PC-3 (cell line): ENCODE measurements at regions not wholly inside any gene's neighbourhood (a gene's known extent, or its start where the extent isn't known, plus 50 kb on each side); places are given as distances from the start of the nearest gene placed in this dataset.

Experiments used
- ATAC-seq: fragments of 200-7000 bp; cut with Tn5 transposase; 2 replicates; pipeline ENCODE4 v1.9.1; 2020; ENCODE audit warnings: mild to moderate bottlenecking, moderate library complexity
- BruUV-seq: library from RNA; stranded (reverse); fragments of 400-500 nt; replicated peaks from 2 replicates; lab custom pipeline; 2021; lab: Mats Ljungman, UMichigan
- CTCF ChIA-PET: fragments of 300-600 bp; sonication (Branson Sonifier 250); formaldehyde crosslinking; loops from one replicate; lab custom pipeline; 2022; ENCODE audit warnings: antibody characterized with exemption; lab: Charles Lee
- POLR2A ChIA-PET: fragments of 300-600 bp; sonication (Branson Sonifier 250); formaldehyde crosslinking; loops from one replicate; lab custom pipeline; 2022; ENCODE audit warnings: antibody characterized with exemption; ENCODE audit not compliant: unreplicated experiment; lab: Charles Lee
- DNase-seq: peaks from one replicate; pipeline ENCODE4 v3.0.0-alpha.2; 2015
- H2AFZ ChIP-seq: fragments of 300-600 bp; sonication (generic); 2 replicates; pipeline ENCODE4 v1.6.0; 2016; ENCODE audit warnings: antibody characterized with exemption, low read length
- H3F3A ChIP-seq: fragments of 300-600 bp; sonication (generic); one replicate; pipeline ENCODE4 v1.6.0; 2017; ENCODE audit warnings: antibody characterized with exemption, low read length, control low read depth, mild to moderate bottlenecking; ENCODE audit not compliant: unreplicated experiment
- H3K27ac ChIP-seq: fragments of 300-600 bp; sonication (generic); 2 replicates; pipeline ENCODE4 v1.5.1; 2016; ENCODE audit warnings: mild to moderate bottlenecking, low read length
- H3K27me3 ChIP-seq: fragments of 300-600 bp; sonication (generic); 2 replicates; pipeline ENCODE4 v1.6.1; 2016; ENCODE audit warnings: low read length, mixed read lengths
- H3K36me3 ChIP-seq: fragments of 300-600 bp; sonication (generic); 2 replicates; pipeline ENCODE4 v1.6.1; 2016; ENCODE audit warnings: low read depth, mixed run types, low read length, mixed read lengths
- H3K4me1 ChIP-seq: fragments of 300-600 bp; sonication (generic); 2 replicates; pipeline ENCODE4 v1.5.1; 2016; ENCODE audit warnings: low read length; ENCODE audit not compliant: insufficient read depth
- H3K4me2 ChIP-seq: fragments of 300-600 bp; sonication (generic); 2 replicates; pipeline ENCODE4 v1.6.0; 2016; ENCODE audit warnings: low read length
- H3K4me3 ChIP-seq: fragments of 300-600 bp; sonication (generic); 2 replicates; pipeline ENCODE4 v1.5.1; 2016; ENCODE audit warnings: mild to moderate bottlenecking, low read length, mixed read lengths
- H3K79me2 ChIP-seq: fragments of 300-600 bp; sonication (generic); 2 replicates; pipeline ENCODE4 v1.6.1; 2017; ENCODE audit warnings: low read length, mixed read lengths
- H3K9ac ChIP-seq: fragments of 300-600 bp; sonication (generic); 2 replicates; pipeline ENCODE4 v1.6.0; 2016; ENCODE audit warnings: mild to moderate bottlenecking, low read length
- H3K9me2 ChIP-seq: fragments of 300-600 bp; sonication (generic); replicated peaks from 2 replicates; pipeline ENCODE4 v1.6.1; 2016; ENCODE audit warnings: mixed run types, low read length, mixed read lengths
- H3K9me3 ChIP-seq: fragments of 300-600 bp; sonication (generic); 2 replicates; pipeline ENCODE4 v1.6.1; 2016; ENCODE audit warnings: low read length, mixed read lengths
- H4K20me1 ChIP-seq: fragments of 300-600 bp; sonication (generic); 2 replicates; pipeline ENCODE4 v1.6.1; 2016; ENCODE audit warnings: low read length, mixed read lengths
- CTCF ChIP-seq: fragments of 300-600 bp; sonication (generic); conservative IDR thresholded peaks from 2 replicates; pipeline ENCODE4 v1.5.1; 2017; ENCODE audit warnings: antibody characterized with exemption, low read depth, mild to moderate bottlenecking, low read length
- EZH2 ChIP-seq: fragments of 300-600 bp; sonication (generic); IDR thresholded peaks from one replicate; pipeline ENCODE4 v1.6.1; 2017; ENCODE audit warnings: antibody characterized with exemption, mild to moderate bottlenecking, low read length; ENCODE audit not compliant: unreplicated experiment
- EZH2phosphoT487 ChIP-seq: fragments of 300-600 bp; sonication (generic); IDR thresholded peaks from 2 replicates; pipeline ENCODE4 v1.6.1; 2018; ENCODE audit warnings: mild to moderate bottlenecking, antibody characterized with exemption, low read length, borderline replicate concordance
- intact Hi-C: fragments of 100-400 bp; cut with micrococcal nuclease; formaldehyde crosslinking; loops from 2 replicates; pipeline ENCODE4 v1.9.0; 2023

- no peaks in the 10 kb centered on the region for H3K9me2 ChIP-seq
- no peak overlapping the region for H3K4me2 ChIP-seq
- H3K4me3 ChIP-seq: no peak overlapping the region
- no peaks in the 10 kb centered on the region for H4K20me1 ChIP-seq
- H3K36me3 ChIP-seq: no peaks in the 10 kb centered on the region
- intact Hi-C loops: no loop called here
- H3K79me2 ChIP-seq: no peaks in the 10 kb centered on the region
- BruUV-seq: no TSS peak
- ATAC-seq (no peak), DNase-seq (no peak)
- ChIA-PET CTCF (no interaction called here), POLR2A (no interaction called here)
- no peak overlapping the region for H3K27ac ChIP-seq
- H2AFZ ChIP-seq: no peak overlapping the region
- H3F3A ChIP-seq: no peaks in the 10 kb centered on the region
- H3K27me3 ChIP-seq: peaks cover 27% of the 10 kb centered on the region
- no peak for TF ChIP-seq CTCF
- TF ChIP-seq EZH2phosphoT487: no peak
- TF ChIP-seq EZH2: no peak
- H3K9me3 ChIP-seq: no peaks in the 10 kb centered on the region
- H3K9ac ChIP-seq: no peak overlapping the region
- no peaks in the 10 kb centered on the region for H3K4me1 ChIP-seq
These were observed 172.9 kb upstream of the KLHL29 start for GRCh38 chr2:23211987-23212583.

GRCh38 chr2:23213196-23213595, 171.8 kb upstream of the KLHL29 start:
- Histone ChIP-seq H4K20me1 (no peaks in the 10 kb centered on the region), H2AFZ (no peak overlapping the region), H3K79me2 (no peaks in the 10 kb centered on the region), H3F3A (no peaks in the 10 kb centered on the region), H3K9me2 (no peaks in the 10 kb centered on the region), H3K27ac (no peak overlapping the region), H3K27me3 (peaks cover 27% of the 10 kb centered on the region), H3K9me3 (no peaks in the 10 kb centered on the region), H3K4me2 (no peak overlapping the region), H3K4me3 (no peak overlapping the region), H3K36me3 (no peaks in the 10 kb centered on the region), H3K9ac (no peak overlapping the region), H3K4me1 (no peaks in the 10 kb centered on the region)
- DNase-seq (no peak), ATAC-seq (no peak)
- TF ChIP-seq CTCF (no peak), EZH2 (no peak), EZH2phosphoT487 (no peak)
- ChIA-PET POLR2A (no interaction called here), CTCF (no interaction called here)
- intact Hi-C loops: no loop called here
- no TSS peak for BruUV-seq

DNA sequence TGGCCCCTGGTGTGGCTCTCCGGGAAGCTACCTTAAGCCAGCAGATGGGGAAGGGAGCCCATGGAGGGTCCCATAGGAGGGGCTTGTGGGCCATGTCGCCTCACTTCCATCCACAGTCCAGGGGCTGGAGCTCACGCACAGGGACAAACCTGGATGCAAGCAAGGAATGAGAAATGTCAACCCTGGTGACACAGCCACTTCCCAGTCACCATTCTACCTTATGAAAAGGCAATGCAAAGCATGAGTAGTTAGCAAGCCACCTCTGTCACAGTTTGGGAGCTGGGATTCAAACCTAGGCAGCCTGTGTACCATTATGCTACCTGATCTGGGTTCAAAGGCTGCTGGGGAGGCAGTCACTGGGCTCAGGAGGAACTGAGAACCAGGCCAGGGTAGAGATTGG, 170.0 kb upstream of the KLHL29 start:
- Histone ChIP-seq H3F3A (no peaks in the 10 kb centered on the region), H3K79me2 (no peaks in the 10 kb centered on the region), H3K9ac (no peak overlapping the region), H3K27me3 (peaks cover 27% of the 10 kb centered on the region), H3K27ac (no peak overlapping the region), H2AFZ (no peak overlapping the region), H3K4me1 (no peaks in the 10 kb centered on the region), H3K4me2 (no peak overlapping the region), H3K9me2 (no peaks in the 10 kb centered on the region), H3K9me3 (no peaks in the 10 kb centered on the region), H3K36me3 (no peaks in the 10 kb centered on the region), H4K20me1 (no peaks in the 10 kb centered on the region), H3K4me3 (no peak overlapping the region)
- ChIA-PET CTCF (no interaction called here), POLR2A (no interaction called here)
- intact Hi-C loops: no loop called here
- TF ChIP-seq EZH2phosphoT487 (no peak), CTCF (no peak), EZH2 (no peak)
- DNase-seq (no peak), ATAC-seq (no peak)
- BruUV-seq: no TSS peak
